Esophagus squamous epithelium (tissue), 4 donors: ENCODE measurements at regions not wholly inside any gene's neighbourhood (a gene's known extent, or its start where the extent isn't known, plus 50 kb on each side); places are given as distances from the start of the nearest gene placed in this dataset.

ENCODE experiments used
- CTCF ChIP-seq, 6 experiments: fragments of 450-650 bp in 4 of 6; fragments of 200-600 bp in 2 of 6; sonication (generic) in 2 of 6; IDR thresholded peaks; one replicate each; pipeline ENCODE4 v1.5.1; 2016 to 2019; ENCODE audit warnings: antibody characterized with exemption in 6 of 6, mild to moderate bottlenecking in 4 of 6, moderate library complexity in 4 of 6
- POLR2A ChIP-seq, 4 donors: fragments of 450-650 bp; IDR thresholded peaks; one replicate each; pipeline ENCODE4 v1.6.1; 2017; ENCODE audit warnings: antibody characterized with exemption in 4 of 4, mild to moderate bottlenecking in 4 of 4, moderate library complexity in 3 of 4

- TF ChIP-seq POLR2A (IDR thresholded peaks at IDR 0.05) (no peak), CTCF (IDR thresholded peaks at IDR 0.05) (no peak)
Observed at GRCh38 chr2:58918141-58918540, 677.0 kb upstream of the FANCL start.
